SIG-M5 (cell line): ENCODE measurements at regions not wholly inside any gene's neighbourhood (a gene's known extent, or its start where the extent isn't known, plus 50 kb on each side); places are given as distances from the start of the nearest gene placed in this dataset.

Experiments used
- DNase-seq: peaks from one replicate; lab custom pipeline; 2025; lab: John Stamatoyannopoulos, UW

- no peak for DNase-seq
These were observed 180.0 kb downstream of the MN1 start for GRCh38 chr22:27621486-27622070.

- no peak for DNase-seq
These were observed 177.5 kb downstream of the MN1 start for GRCh38 chr22:27624042-27624441.

- DNase-seq = no peak
These were observed 176.9 kb downstream of the MN1 start for GRCh38 chr22:27624705-27625104.

GRCh38 chr22:27625769-27626674, 175.5 kb downstream of the MN1 start:
- DNase-seq = no peak

- DNase-seq = no peak
These were observed 174.7 kb downstream of the MN1 start for GRCh38 chr22:27626675-27627443.

- DNase-seq = no peak
These were observed 174.1 kb downstream of the MN1 start for GRCh38 chr22:27627444-27627833.

- no peak for DNase-seq
These were observed 173.7 kb downstream of the MN1 start for GRCh38 chr22:27627901-27628300.

- DNase-seq = no peak
These were observed 173.2 kb downstream of the MN1 start for GRCh38 chr22:27628341-27628740.

- no peak for DNase-seq
These were observed 172.5 kb downstream of the MN1 start for GRCh38 chr22:27628891-27629631.

GRCh38 chr22:27629908-27630673, 171.5 kb downstream of the MN1 start:
- DNase-seq = no peak

- DNase-seq = no peak
These were observed 170.8 kb downstream of the MN1 start for GRCh38 chr22:27630754-27631153.

- no peak for DNase-seq
These were observed 169.9 kb downstream of the MN1 start for GRCh38 chr22:27631641-27632040.

GRCh38 chr22:27632451-27633295, 168.9 kb downstream of the MN1 start:
- DNase-seq = no peak

- no peak for DNase-seq
These were observed 168.2 kb downstream of the MN1 start for GRCh38 chr22:27633296-27633871.

- DNase-seq = no peak
These were observed 167.4 kb downstream of the MN1 start for GRCh38 chr22:27634043-27634740.

- no peak for DNase-seq
These were observed 166.1 kb downstream of the MN1 start for GRCh38 chr22:27635435-27635834.

GRCh38 chr22:27635852-27636251, 165.7 kb downstream of the MN1 start:
- no peak for DNase-seq

- DNase-seq = no peak
These were observed 164.6 kb downstream of the MN1 start for GRCh38 chr22:27636716-27637508.

GRCh38 chr22:27637604-27638003, 164.0 kb downstream of the MN1 start:
- no peak for DNase-seq
